Prostate gland (tissue), 2 donors: ENCODE measurements at regions not wholly inside any gene's neighbourhood (a gene's known extent, or its start where the extent isn't known, plus 50 kb on each side); places are given as distances from the start of the nearest gene placed in this dataset.

Source experiments
- CTCF ChIP-seq, 4 experiments: fragments of 200-600 bp in 2 of 4; fragments of 450-650 bp in 2 of 4; sonication (generic) in 2 of 4; IDR thresholded peaks; 1 replicate in 3 of 4; 2 replicates in 1 of 4; pipeline ENCODE4 v1.5.1; 2016 to 2019; ENCODE audit warnings: antibody characterized with exemption in 4 of 4, mild to moderate bottlenecking in 2 of 4, moderate library complexity in 2 of 4
- POLR2A ChIP-seq: fragments of 450-650 bp; IDR thresholded peaks from one replicate; pipeline ENCODE4 v1.6.1; 2016; ENCODE audit warnings: antibody characterized with exemption, mild to moderate bottlenecking
- POLR2AphosphoS5 ChIP-seq: sonication (generic); formaldehyde crosslinking; IDR thresholded peaks from one replicate; pipeline ENCODE4 v1.6.1; 2017; ENCODE audit warnings: antibody characterized with exemption

- no peak for TF ChIP-seq CTCF (IDR thresholded peaks at IDR 0.05)
- no peak for TF ChIP-seq POLR2A
- TF ChIP-seq POLR2AphosphoS5, result peak; percentile 83
Measured at GRCh38 chr6:170030821-170031471, 259.9 kb downstream of the DLL1 start.
